OCI-LY1 (cell line): ENCODE measurements at regions not wholly inside any gene's neighbourhood (a gene's known extent, or its start where the extent isn't known, plus 50 kb on each side); places are given as distances from the start of the nearest gene placed in this dataset.

Experiments
- H2AFZ ChIP-seq: fragments of 200-600 bp; sonication (generic), shearing (Covaris generic); 2 replicates; pipeline ENCODE4 v1.6.0; 2014; ENCODE audit warnings: antibody characterized with exemption, mild to moderate bottlenecking, low read length
- H3F3A ChIP-seq: fragments of 200-600 bp; sonication (generic), shearing (Covaris generic); 2 replicates; pipeline ENCODE4 v1.6.0; 2014; ENCODE audit warnings: mild to moderate bottlenecking, antibody characterized with exemption, low read length, moderate library complexity; ENCODE audit not compliant: insufficient read depth
- H3K27ac ChIP-seq: fragments of 200-600 bp; sonication (generic); 2 replicates; pipeline ENCODE4 v1.5.1; 2014; ENCODE audit warnings: low read length, mixed run types, mild to moderate bottlenecking, low read depth; ENCODE audit not compliant: poor library complexity, severe bottlenecking
- H3K27me3 ChIP-seq: fragments of 200-600 bp; sonication (generic); 2 replicates; pipeline ENCODE4 v1.6.0; 2014; ENCODE audit warnings: antibody characterized with exemption, mild to moderate bottlenecking, low read length, moderate library complexity; ENCODE audit not compliant: insufficient read depth
- H3K36me3 ChIP-seq: fragments of 200-600 bp; sonication (generic); 2 replicates; pipeline ENCODE4 v1.6.1; 2014; ENCODE audit warnings: mild to moderate bottlenecking, antibody characterized with exemption, low read length, moderate library complexity, mixed read lengths; ENCODE audit not compliant: insufficient read depth
- H3K4me1 ChIP-seq: fragments of 200-600 bp; sonication (generic); 2 replicates; pipeline ENCODE4 v1.5.1; 2014; ENCODE audit warnings: mild to moderate bottlenecking, low read length, moderate library complexity; ENCODE audit not compliant: insufficient read depth, severe bottlenecking
- H3K4me2 ChIP-seq: fragments of 200-600 bp; sonication (generic), shearing (Covaris generic); 2 replicates; pipeline ENCODE4 v1.6.1; 2014; ENCODE audit warnings: low read length
- H3K4me3 ChIP-seq: fragments of 200-600 bp; sonication (generic); 2 replicates; pipeline ENCODE4 v1.5.1; 2014; ENCODE audit warnings: low read length, low read depth, mild to moderate bottlenecking, mixed read lengths; ENCODE audit not compliant: poor library complexity, severe bottlenecking
- H3K79me2 ChIP-seq: fragments of 200-600 bp; shearing (Covaris generic); 2 replicates; pipeline ENCODE4 v1.6.1; 2016; ENCODE audit warnings: mixed run types, low read length, mixed read lengths; ENCODE audit not compliant: insufficient read depth
- H3K9ac ChIP-seq: fragments of 200-600 bp; sonication (generic), shearing (Covaris generic); 2 replicates; pipeline ENCODE4 v1.6.1; 2014; ENCODE audit warnings: mild to moderate bottlenecking, low read length, mixed read lengths
- H3K9me2 ChIP-seq: fragments of 200-600 bp; sonication (generic), shearing (Covaris generic); 2 replicates; pipeline ENCODE4 v1.6.1; 2014; ENCODE audit warnings: low read depth, mild to moderate bottlenecking, low read length, mixed read lengths
- H3K9me3 ChIP-seq: fragments of 200-600 bp; shearing (Covaris generic); 2 replicates; pipeline ENCODE4 v1.6.1; 2014; ENCODE audit warnings: low read length, mixed read lengths
- H4K20me1 ChIP-seq: fragments of 200-600 bp; sonication (generic), shearing (Covaris generic); 2 replicates; pipeline ENCODE4 v1.6.0; 2016; ENCODE audit warnings: mild to moderate bottlenecking, low read length; ENCODE audit not compliant: insufficient read depth
- EZH2 ChIP-seq: fragments of 200-600 bp; sonication (generic), shearing (Covaris generic); IDR thresholded peaks from 2 replicates; pipeline ENCODE4 v1.8.0; 2017; ENCODE audit warnings: borderline replicate concordance, mixed run types, mild to moderate bottlenecking, antibody characterized with exemption, low read length, moderate library complexity, mixed read lengths
- TF ChIP-seq, protein P1 (sequence below): fragments of 200-600 bp; sonication (generic), shearing (Covaris generic); IDR thresholded peaks from 2 replicates; pipeline ENCODE4 v1.5.1; 2017; ENCODE audit warnings: mild to moderate bottlenecking, antibody characterized with exemption, low read length, moderate library complexity, mixed read lengths

DNA sequence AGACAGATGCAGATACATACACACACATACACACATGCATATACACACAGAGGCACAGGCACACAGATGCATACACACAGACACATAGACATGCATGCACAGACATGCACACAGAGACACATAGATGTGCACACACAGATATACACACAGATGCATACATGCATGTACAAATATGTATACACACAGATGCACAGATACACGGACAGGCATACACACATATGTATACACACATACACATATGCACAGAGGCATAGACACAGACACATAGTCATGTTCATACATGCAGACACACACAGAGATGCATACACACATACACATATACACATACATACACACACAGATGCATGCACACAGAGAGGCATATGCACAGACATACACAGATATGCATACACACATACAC lies 437.3 kb upstream of the SMIM21 start:
- Histone ChIP-seq H3K36me3 (no peaks in the 10 kb centered on the region), H4K20me1 (no peaks in the 10 kb centered on the region), H3K4me1 (no peaks in the 10 kb centered on the region), H3K27ac (no peak overlapping the region), H3K4me2 (no peak overlapping the region), H3F3A (no peaks in the 10 kb centered on the region), H3K79me2 (no peaks in the 10 kb centered on the region), H3K9me2 (no peaks in the 10 kb centered on the region), H3K27me3 (no peaks in the 10 kb centered on the region), H3K9ac (no peak overlapping the region), H3K4me3 (no peak overlapping the region), H3K9me3 (no peaks in the 10 kb centered on the region), H2AFZ (no peak overlapping the region)
- TF ChIP-seq, protein P1, sequence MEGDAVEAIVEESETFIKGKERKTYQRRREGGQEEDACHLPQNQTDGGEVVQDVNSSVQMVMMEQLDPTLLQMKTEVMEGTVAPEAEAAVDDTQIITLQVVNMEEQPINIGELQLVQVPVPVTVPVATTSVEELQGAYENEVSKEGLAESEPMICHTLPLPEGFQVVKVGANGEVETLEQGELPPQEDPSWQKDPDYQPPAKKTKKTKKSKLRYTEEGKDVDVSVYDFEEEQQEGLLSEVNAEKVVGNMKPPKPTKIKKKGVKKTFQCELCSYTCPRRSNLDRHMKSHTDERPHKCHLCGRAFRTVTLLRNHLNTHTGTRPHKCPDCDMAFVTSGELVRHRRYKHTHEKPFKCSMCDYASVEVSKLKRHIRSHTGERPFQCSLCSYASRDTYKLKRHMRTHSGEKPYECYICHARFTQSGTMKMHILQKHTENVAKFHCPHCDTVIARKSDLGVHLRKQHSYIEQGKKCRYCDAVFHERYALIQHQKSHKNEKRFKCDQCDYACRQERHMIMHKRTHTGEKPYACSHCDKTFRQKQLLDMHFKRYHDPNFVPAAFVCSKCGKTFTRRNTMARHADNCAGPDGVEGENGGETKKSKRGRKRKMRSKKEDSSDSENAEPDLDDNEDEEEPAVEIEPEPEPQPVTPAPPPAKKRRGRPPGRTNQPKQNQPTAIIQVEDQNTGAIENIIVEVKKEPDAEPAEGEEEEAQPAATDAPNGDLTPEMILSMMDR = no peak
- TF ChIP-seq EZH2 = no peak

DNA sequence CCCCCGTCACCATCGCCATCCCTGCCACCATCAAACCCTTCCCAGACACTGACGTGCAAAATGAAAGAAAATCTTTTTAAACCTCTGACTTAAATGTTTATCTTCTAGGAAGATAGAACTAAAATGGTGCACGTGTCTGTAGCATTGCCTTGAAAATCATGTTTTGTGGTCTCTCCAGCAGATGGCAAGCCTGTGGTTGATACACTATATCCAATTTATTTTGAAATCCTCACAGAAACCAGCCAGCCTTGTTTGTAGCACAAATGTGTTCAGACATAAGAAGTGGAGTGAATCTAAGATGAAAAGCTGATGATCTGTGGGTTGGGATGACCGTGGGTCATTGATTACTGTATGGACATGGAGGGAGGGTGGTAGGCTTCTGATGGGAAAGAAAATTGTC lies 436.2 kb upstream of the SMIM21 start:
- H3K79me2 ChIP-seq = no peaks in the 10 kb centered on the region
- H3K9me3 ChIP-seq = no peaks in the 10 kb centered on the region
- H3K36me3 ChIP-seq = no peaks in the 10 kb centered on the region
- no peak overlapping the region for H2AFZ ChIP-seq
- H3K4me1 ChIP-seq = no peaks in the 10 kb centered on the region
- no peaks in the 10 kb centered on the region for H3K27me3 ChIP-seq
- H4K20me1 ChIP-seq = no peaks in the 10 kb centered on the region
- H3K9ac ChIP-seq = no peak overlapping the region
- H3K4me3 ChIP-seq = no peak overlapping the region
- H3K4me2 ChIP-seq = no peak overlapping the region
- H3F3A ChIP-seq = no peaks in the 10 kb centered on the region
- no peak for TF ChIP-seq EZH2
- H3K9me2 ChIP-seq = no peaks in the 10 kb centered on the region
- H3K27ac ChIP-seq = no peak overlapping the region

DNA sequence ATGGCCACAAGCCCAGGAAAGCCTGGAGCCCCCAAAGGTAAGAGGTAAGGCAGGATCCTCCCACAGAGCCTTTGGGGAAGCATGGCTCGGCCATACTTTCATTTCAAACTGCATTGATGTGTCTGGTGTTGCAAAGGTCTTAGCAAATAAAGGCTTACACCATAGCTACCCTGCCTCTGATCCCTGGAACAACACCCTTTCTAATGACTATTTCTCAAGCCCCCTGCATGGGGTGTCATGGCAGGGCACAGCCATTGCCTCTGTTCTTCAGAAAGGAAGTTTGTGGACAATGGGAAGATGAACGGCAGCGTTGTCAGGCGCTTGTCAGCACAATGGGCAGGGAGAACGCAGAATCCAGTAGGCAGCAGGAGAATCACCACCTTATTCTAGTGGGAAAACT lies 435.0 kb upstream of the SMIM21 start:
- no peak overlapping the region for H3K4me2 ChIP-seq
- TF ChIP-seq, protein P1 = no peak
- TF ChIP-seq EZH2 = no peak
- H4K20me1 ChIP-seq = no peaks in the 10 kb centered on the region
- no peaks in the 10 kb centered on the region for H3K4me1 ChIP-seq
- H3K27ac ChIP-seq = no peak overlapping the region
- no peaks in the 10 kb centered on the region for H3K36me3 ChIP-seq
- no peaks in the 10 kb centered on the region for H3K9me2 ChIP-seq
- no peak overlapping the region for H3K9ac ChIP-seq
- H3K79me2 ChIP-seq = no peaks in the 10 kb centered on the region
- H3K9me3 ChIP-seq = no peaks in the 10 kb centered on the region
- no peak overlapping the region for H2AFZ ChIP-seq
- no peak overlapping the region for H3K4me3 ChIP-seq
- H3F3A ChIP-seq = no peaks in the 10 kb centered on the region
- no peaks in the 10 kb centered on the region for H3K27me3 ChIP-seq

DNA sequence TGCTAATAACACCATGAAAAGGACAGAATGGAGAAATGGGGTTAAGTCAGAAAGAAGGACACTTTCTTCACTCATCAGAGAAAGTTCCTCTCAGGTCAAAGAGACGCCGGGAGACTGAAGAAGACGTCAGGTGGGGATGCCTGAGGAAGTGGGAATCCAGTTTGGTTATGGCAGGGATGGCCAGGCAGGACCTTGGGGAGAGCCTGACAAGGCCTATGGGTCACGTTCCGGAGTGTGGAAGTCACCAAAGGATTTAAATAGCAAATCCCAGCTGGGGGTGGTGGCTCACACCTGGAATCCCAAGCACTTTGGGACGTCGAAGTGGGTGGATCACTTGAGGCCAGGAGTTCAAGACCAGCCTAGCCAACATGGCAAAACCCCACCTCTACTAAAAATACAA lies 432.7 kb upstream of the SMIM21 start:
- H3K9ac ChIP-seq = no peak overlapping the region
- no peaks in the 10 kb centered on the region for H3K9me3 ChIP-seq
- no peaks in the 10 kb centered on the region for H3K4me1 ChIP-seq
- no peaks in the 10 kb centered on the region for H3K36me3 ChIP-seq
- no peak overlapping the region for H2AFZ ChIP-seq
- no peak overlapping the region for H3K27ac ChIP-seq
- no peak overlapping the region for H3K4me2 ChIP-seq
- TF ChIP-seq, protein P1 = no peak
- no peak for TF ChIP-seq EZH2
- no peaks in the 10 kb centered on the region for H3K9me2 ChIP-seq
- no peak overlapping the region for H3K4me3 ChIP-seq
- H3F3A ChIP-seq = no peaks in the 10 kb centered on the region
- no peaks in the 10 kb centered on the region for H3K27me3 ChIP-seq
- H4K20me1 ChIP-seq = no peaks in the 10 kb centered on the region
- H3K79me2 ChIP-seq = no peaks in the 10 kb centered on the region
